Ascending aorta (tissue), 2 donors: ENCODE measurements at regions not wholly inside any gene's neighbourhood (a gene's known extent, or its start where the extent isn't known, plus 50 kb on each side); places are given as distances from the start of the nearest gene placed in this dataset.

ENCODE experiments used
- DNase-seq, 2 donors: peaks; one replicate each; pipeline ENCODE4 v3.0.0-alpha.2; 2019; ENCODE audit warnings: low spot score in 2 of 2
- H3K27ac ChIP-seq, 2 donors: fragments of 200-600 bp; sonication (generic); one replicate each; pipeline ENCODE4 v1.5.1; 2016 to 2017; ENCODE audit warnings: mild to moderate bottlenecking in 1 of 2
- H3K27me3 ChIP-seq: fragments of 200-600 bp; sonication (generic); one replicate; pipeline ENCODE4 v1.5.1; 2017
- H3K36me3 ChIP-seq, 2 donors: fragments of 200-600 bp; sonication (generic); one replicate each; pipeline ENCODE4 v1.5.1; 2016
- H3K4me1 ChIP-seq, 2 donors: fragments of 200-600 bp; sonication (generic); one replicate each; pipeline ENCODE4 v1.5.1; 2016 to 2017; ENCODE audit warnings: mild to moderate bottlenecking in 1 of 2
- H3K4me3 ChIP-seq, 2 donors: fragments of 200-600 bp; sonication (generic); one replicate each; pipeline ENCODE4 v1.5.1; 2016 to 2017; ENCODE audit warnings: mild to moderate bottlenecking in 1 of 2
- H3K9me3 ChIP-seq, 2 donors: fragments of 200-600 bp; sonication (generic); one replicate each; pipeline ENCODE4 v1.5.1; 2016
- intact Hi-C: fragments of 100-400 bp; cut with DNase I; formaldehyde crosslinking; loops from one replicate; pipeline ENCODE4 v1.15.1; 2023
- TF ChIP-seq, protein P1 (sequence below), 3 experiments: fragments of 200-600 bp in 2 of 3; fragments of 450-650 bp in 1 of 3; sonication (generic) in 2 of 3; IDR thresholded peaks; one replicate each; pipeline ENCODE4 v1.5.1; 2016 to 2019; ENCODE audit warnings: antibody characterized with exemption in 3 of 3, mild to moderate bottlenecking in 1 of 3, moderate library complexity in 1 of 3

DNA sequence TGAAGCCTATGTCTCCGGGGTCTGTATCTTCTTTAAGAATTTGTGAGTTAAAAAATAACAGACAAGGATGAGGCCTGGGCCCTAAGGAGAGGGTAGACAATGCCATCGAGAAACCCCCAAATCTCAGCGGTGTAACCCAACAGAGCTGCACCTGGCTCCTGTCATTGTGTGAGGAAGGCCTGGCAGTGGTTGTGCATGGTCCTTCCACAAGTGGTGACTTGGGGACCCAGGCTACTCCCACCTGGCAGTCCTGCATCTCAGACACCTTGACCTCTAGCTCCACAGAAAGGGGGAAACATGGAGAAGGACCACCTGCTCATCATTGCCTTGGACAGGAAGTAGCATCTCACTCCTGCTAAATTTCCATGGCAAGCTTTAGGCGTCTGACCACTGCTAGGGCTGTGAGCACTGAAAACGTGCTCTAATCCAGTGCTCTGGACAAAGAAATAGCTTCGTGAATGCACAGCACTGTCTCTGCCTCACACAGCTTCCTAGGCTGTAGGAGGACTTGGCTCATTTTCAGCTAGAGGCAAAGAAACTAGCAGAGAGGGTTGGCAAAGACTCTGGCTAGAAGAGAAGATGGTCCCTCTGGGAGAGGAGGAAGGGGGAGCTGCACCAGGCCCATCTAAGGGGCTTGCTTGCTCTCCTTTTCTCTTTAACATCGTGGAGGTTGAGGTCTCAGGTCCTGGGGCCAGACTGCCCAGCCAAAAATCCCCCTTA is 273.9 kb upstream of the ZMIZ1 start:
- intact Hi-C loops, result no loop called here
- no peaks in the 10 kb centered on the region for H3K4me1 ChIP-seq
- no peaks in the 10 kb centered on the region for H3K9me3 ChIP-seq
- H3K4me3 ChIP-seq, result no peak overlapping the region
- H3K27ac ChIP-seq, result no peak overlapping the region
- H3K27me3 ChIP-seq, result no peaks in the 10 kb centered on the region
- TF ChIP-seq, protein P1, sequence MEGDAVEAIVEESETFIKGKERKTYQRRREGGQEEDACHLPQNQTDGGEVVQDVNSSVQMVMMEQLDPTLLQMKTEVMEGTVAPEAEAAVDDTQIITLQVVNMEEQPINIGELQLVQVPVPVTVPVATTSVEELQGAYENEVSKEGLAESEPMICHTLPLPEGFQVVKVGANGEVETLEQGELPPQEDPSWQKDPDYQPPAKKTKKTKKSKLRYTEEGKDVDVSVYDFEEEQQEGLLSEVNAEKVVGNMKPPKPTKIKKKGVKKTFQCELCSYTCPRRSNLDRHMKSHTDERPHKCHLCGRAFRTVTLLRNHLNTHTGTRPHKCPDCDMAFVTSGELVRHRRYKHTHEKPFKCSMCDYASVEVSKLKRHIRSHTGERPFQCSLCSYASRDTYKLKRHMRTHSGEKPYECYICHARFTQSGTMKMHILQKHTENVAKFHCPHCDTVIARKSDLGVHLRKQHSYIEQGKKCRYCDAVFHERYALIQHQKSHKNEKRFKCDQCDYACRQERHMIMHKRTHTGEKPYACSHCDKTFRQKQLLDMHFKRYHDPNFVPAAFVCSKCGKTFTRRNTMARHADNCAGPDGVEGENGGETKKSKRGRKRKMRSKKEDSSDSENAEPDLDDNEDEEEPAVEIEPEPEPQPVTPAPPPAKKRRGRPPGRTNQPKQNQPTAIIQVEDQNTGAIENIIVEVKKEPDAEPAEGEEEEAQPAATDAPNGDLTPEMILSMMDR (IDR thresholded peaks at IDR 0.05), result no peak
- no peak for DNase-seq
- no peaks in the 10 kb centered on the region for H3K36me3 ChIP-seq

DNA sequence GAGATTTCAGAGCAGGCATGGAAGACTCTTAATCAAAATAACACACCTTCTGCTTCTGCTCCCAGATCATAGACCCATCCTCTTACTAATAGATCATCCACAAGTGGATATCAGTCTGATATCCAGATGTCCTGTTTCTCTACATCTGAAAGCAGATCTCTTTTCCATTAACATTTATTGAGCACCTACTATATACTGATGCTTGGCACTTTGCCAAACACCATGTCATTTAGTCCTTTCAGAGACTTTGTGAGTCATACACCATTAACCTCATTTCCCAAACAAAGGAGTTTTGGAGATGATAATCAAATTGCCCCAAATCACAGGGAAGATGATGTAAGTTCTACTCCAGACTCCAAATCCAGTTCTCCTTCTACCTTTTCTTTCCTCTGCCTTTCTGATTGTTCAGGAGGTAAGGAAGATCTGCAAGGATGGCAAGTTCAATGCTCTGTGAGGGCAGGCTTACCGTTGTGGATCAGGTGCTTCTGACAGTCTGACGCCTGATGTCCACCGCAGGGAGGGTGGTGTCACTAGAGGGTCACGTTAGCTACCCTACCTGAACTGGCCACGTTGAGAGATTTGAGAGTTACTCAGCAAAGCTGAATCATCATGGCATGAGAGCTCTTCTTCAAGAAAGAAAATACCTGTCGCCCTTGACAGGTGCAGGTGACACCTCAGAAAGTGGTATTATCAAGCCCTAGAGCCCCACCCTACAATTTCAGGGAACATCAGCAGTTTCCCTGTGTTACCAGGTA is 269.6 kb upstream of the ZMIZ1 start:
- H3K4me1 ChIP-seq, result peaks cover 0 to 2% of the 10 kb centered on the region in 2 donors
- TF ChIP-seq, protein P1 (IDR thresholded peaks at IDR 0.05), result no peak
- no peaks in the 10 kb centered on the region for H3K9me3 ChIP-seq
- no peaks in the 10 kb centered on the region for H3K36me3 ChIP-seq
- no peak overlapping the region for H3K27ac ChIP-seq
- H3K27me3 ChIP-seq, result no peaks in the 10 kb centered on the region
- intact Hi-C loops, result no loop called here
- no peak overlapping the region for H3K4me3 ChIP-seq
- no peak for DNase-seq

DNA sequence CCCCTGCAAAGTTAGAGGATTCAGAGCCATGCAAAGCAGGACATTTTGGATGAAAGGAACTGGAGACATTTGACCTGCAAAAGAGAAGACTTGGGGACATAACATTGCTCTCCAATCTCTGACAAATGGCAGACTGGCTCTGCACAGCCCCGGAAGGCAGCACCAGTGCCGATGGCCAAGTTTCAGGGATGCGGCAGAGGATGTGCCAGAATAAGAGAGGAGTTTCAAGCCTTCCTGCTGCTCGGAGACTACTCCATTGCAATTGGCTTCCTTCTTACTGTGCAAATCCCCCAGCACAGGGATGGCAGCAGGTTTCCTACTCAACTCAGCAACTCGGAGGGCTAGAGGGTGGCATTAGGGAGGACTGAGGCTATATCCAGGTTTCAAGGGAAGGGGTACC is 268.8 kb upstream of the ZMIZ1 start:
- H3K4me1 ChIP-seq, result peaks cover 8 to 10% of the 10 kb centered on the region in 2 donors
- H3K4me3 ChIP-seq, result no peak overlapping the region
- no peaks in the 10 kb centered on the region for H3K36me3 ChIP-seq
- intact Hi-C loops, result no loop called here
- no peaks in the 10 kb centered on the region for H3K27me3 ChIP-seq
- TF ChIP-seq, protein P1 (IDR thresholded peaks at IDR 0.05), result no peak
- H3K9me3 ChIP-seq, result no peaks in the 10 kb centered on the region
- no peak overlapping the region for H3K27ac ChIP-seq
- DNase-seq, result no peak

DNA sequence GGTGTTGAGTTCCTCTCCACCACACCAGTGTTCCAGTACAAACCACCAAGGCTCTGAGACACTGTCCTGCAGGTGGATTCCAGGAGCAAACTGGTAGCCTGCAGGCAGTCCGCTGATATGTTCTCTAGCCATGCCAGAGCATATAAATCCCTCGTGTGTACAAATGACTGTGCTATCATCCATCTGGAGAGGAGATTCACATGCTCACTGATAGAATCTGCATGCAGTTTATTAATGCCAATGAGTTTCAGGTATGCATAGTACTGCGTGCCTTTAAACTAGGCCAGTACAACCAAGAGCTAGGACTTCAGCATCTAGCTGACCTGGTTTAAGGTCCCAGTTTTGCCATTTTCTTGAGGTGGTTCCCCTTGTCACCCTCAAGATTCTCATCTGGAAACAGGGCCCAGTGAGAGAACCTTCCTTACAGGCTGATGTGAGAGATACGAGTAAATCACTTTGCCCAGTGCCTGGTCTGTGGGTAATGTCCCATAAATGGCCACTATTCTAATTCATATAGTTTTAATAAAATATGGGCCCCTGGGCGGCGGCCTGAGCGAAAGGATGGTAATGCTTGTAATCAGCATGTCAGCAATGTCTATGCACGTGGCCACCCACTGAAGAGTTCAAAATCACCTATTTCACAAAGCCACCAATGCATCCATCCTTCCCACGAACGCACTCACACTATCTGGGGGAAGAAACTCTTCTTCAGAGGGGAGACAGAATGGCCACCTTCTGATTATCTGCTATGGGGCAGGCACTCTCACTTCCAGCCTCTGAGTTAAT is 268.0 kb upstream of the ZMIZ1 start:
- no peaks in the 10 kb centered on the region for H3K36me3 ChIP-seq
- H3K4me1 ChIP-seq, result peaks cover 11 to 12% of the 10 kb centered on the region in 2 donors
- no peak overlapping the region for H3K27ac ChIP-seq
- no peaks in the 10 kb centered on the region for H3K9me3 ChIP-seq
- intact Hi-C loops, result no loop called here
- DNase-seq, result no peak
- no peak overlapping the region for H3K4me3 ChIP-seq
- TF ChIP-seq, protein P1 (IDR thresholded peaks at IDR 0.05), result no peak
- H3K27me3 ChIP-seq, result no peaks in the 10 kb centered on the region

DNA sequence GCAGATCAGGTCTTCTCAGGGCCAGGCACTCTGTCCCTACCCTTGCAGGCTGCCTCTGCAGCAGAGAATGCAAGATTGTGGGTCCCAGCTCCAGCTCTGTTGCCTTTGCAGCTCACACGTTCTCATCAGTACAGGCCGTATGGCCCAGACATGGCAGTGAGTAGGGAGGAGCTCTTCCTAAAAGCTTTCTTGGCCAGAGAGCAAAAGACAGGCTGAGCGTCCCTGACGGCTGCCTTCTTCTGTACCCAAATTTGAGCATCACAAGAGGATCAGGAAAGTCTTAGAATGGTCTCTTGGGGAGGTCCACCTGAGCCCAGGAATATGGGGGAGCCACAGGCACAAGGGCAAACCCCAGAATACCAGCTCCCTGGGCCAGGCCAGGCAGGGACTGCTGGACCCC is 266.3 kb upstream of the ZMIZ1 start:
- Histone ChIP-seq H3K27ac (peak overlapping the region in 1 of 2 donors; percentile 71), H3K9me3 (no peaks in the 10 kb centered on the region), H3K36me3 (no peaks in the 10 kb centered on the region), H3K4me1 (peaks cover 11 to 14% of the 10 kb centered on the region in 2 donors), H3K4me3 (no peak overlapping the region), H3K27me3 (no peaks in the 10 kb centered on the region)
- intact Hi-C loops, result no loop called here
- TF ChIP-seq, protein P1 (IDR thresholded peaks at IDR 0.05), result no peak
- DNase-seq, result no peak
